ENCODE measurements at regions not wholly inside any gene's neighbourhood (a gene's known extent, or its start where the extent isn't known, plus 50 kb on each side); places are given as distances from the start of the nearest gene placed in this dataset.

DNA sequence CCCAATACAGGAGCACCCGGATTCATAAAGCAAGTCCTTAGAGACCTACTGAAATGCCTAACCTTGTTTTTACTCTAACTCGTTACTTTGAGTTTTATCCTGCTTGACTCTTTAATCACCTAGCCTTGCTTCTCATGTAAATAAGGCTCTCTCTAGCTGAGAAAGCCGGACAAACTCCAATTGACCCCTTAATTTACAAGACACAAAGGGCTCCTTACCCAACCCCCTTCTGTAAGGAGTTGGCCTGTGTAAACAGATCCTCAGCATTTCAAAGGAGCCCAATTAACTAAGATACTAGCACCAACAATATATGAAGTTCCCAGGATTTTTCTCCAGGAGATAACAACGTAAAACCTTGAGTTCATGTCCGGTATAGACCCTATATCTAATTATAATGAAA lies 61.7 kb downstream of the CT47B1 start:
- TF ChIP-seq POLR2A (IDR thresholded peaks at IDR 0.05) = no peak
- TF ChIP-seq, protein P1, sequence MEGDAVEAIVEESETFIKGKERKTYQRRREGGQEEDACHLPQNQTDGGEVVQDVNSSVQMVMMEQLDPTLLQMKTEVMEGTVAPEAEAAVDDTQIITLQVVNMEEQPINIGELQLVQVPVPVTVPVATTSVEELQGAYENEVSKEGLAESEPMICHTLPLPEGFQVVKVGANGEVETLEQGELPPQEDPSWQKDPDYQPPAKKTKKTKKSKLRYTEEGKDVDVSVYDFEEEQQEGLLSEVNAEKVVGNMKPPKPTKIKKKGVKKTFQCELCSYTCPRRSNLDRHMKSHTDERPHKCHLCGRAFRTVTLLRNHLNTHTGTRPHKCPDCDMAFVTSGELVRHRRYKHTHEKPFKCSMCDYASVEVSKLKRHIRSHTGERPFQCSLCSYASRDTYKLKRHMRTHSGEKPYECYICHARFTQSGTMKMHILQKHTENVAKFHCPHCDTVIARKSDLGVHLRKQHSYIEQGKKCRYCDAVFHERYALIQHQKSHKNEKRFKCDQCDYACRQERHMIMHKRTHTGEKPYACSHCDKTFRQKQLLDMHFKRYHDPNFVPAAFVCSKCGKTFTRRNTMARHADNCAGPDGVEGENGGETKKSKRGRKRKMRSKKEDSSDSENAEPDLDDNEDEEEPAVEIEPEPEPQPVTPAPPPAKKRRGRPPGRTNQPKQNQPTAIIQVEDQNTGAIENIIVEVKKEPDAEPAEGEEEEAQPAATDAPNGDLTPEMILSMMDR (IDR thresholded peaks at IDR 0.05) = no peak
- TF ChIP-seq POLR2AphosphoS5 (IDR thresholded peaks at IDR 0.05) = no peak
- TF ChIP-seq EP300 (IDR thresholded peaks at IDR 0.05) = no peak

Measured in stomach (tissue), 4 donors.